Spleen (tissue), 11 donors: ENCODE measurements at regions not wholly inside any gene's neighbourhood (a gene's known extent, or its start where the extent isn't known, plus 50 kb on each side); places are given as distances from the start of the nearest gene placed in this dataset.

Experiments used
- DNase-seq: peaks from one replicate; pipeline ENCODE4 v3.0.0-alpha.2; 2020
- H3K27ac ChIP-seq, 8 donors: fragments of 200-600 bp; sonication (generic) in 7 of 8; 1 replicate in 4 of 8; 2 replicates in 4 of 8; pipeline versions ENCODE4 v1.5.0 to v1.8.0; 2016 to 2021; ENCODE audit warnings: inconsistent platforms in 4 of 8, mild to moderate bottlenecking in 4 of 8, moderate library complexity in 1 of 8
- H3K27me3 ChIP-seq, 7 donors: fragments of 200-600 bp; sonication (generic) in 6 of 7; replicated peaks in 1 of 7; 1 replicate in 4 of 7; 2 replicates in 3 of 7; pipeline versions ENCODE4 v1.5.0 to v1.8.0; 2016 to 2021; ENCODE audit warnings: inconsistent platforms in 3 of 7, mild to moderate bottlenecking in 1 of 7
- H3K36me3 ChIP-seq, 6 donors: fragments of 200-600 bp; sonication (generic) in 5 of 6; 1 replicate in 4 of 6; 2 replicates in 2 of 6; pipeline versions ENCODE4 v1.5.0 to v1.8.0; 2016 to 2021; ENCODE audit warnings: inconsistent platforms in 2 of 6
- H3K4me1 ChIP-seq, 6 donors: fragments of 200-600 bp; sonication (generic) in 5 of 6; 1 replicate in 3 of 6; 2 replicates in 3 of 6; pipeline versions ENCODE4 v1.5.0 to v1.8.0; 2016 to 2021; ENCODE audit warnings: inconsistent platforms in 3 of 6
- H3K4me3 ChIP-seq, 8 donors: fragments of 200-600 bp; sonication (generic) in 7 of 8; 1 replicate in 4 of 8; 2 replicates in 4 of 8; pipeline versions ENCODE4 v1.5.0 to v1.8.0; 2016 to 2021; ENCODE audit warnings: inconsistent platforms in 4 of 8, mild to moderate bottlenecking in 4 of 8, moderate library complexity in 2 of 8
- H3K9me3 ChIP-seq, 8 donors: fragments of 200-600 bp; sonication (generic) in 7 of 8; 1 replicate in 4 of 8; 2 replicates in 4 of 8; pipeline versions ENCODE4 v1.5.0 to v1.8.0; 2016 to 2021; ENCODE audit warnings: inconsistent platforms in 4 of 8
- POLR2A ChIP-seq, 3 donors: fragments of 450-650 bp; IDR thresholded peaks; one replicate each; pipeline ENCODE4 v1.5.1; 2017; ENCODE audit warnings: antibody characterized with exemption in 3 of 3, mild to moderate bottlenecking in 1 of 3
- POLR2AphosphoS5 ChIP-seq, 3 donors: sonication (generic); formaldehyde crosslinking; IDR thresholded peaks; one replicate each; pipeline ENCODE4 v1.5.1; 2017; ENCODE audit warnings: antibody characterized with exemption in 3 of 3
- WGBS, 5 donors: extraction: QIAGEN DNeasy Blood & Tissue Kit in 3 of 5; methylation state at CpG; one replicate each; pipeline versions ENCODE4 v1.1.5 to v1.1.7; 2013 to 2018; 5-methylcytosine and 5-hydroxymethylcytosine counted together
- intact Hi-C: fragments of 100-400 bp; cut with DNase I; formaldehyde crosslinking; loops from one replicate; pipeline ENCODE4 v1.15.0; 2023; ENCODE audit warnings: low total_unique reads
- TF ChIP-seq, protein P1 (sequence below), 11 experiments: fragments of 200-600 bp in 7 of 11; fragments of 450-650 bp in 4 of 11; sonication (generic) in 4 of 11; IDR thresholded peaks in 8 of 11; conservative IDR thresholded peaks in 3 of 11; 1 replicate in 7 of 11; 2 replicates in 4 of 11; pipeline versions ENCODE4 v1.4.0 to v1.8.0; 2016 to 2021; ENCODE audit warnings: antibody characterized with exemption in 11 of 11, inconsistent platforms in 4 of 11, mild to moderate bottlenecking in 1 of 11
- donor health status: healthy with polysubstance abuse.
- donor health status: DM: no; HTN: no; CAD: no; lungs with moderate emphysema.
- donor health status: DM: no; HTN: no; CAD: no.
- donor health status: Bipolar disorder and iron deficiency.
- donor health status: healthy.
- donor health status: DM: no; HTN: no; CAD: no.
- donor health status: DM: yes; HTN: yes; CAD: no.

DNA sequence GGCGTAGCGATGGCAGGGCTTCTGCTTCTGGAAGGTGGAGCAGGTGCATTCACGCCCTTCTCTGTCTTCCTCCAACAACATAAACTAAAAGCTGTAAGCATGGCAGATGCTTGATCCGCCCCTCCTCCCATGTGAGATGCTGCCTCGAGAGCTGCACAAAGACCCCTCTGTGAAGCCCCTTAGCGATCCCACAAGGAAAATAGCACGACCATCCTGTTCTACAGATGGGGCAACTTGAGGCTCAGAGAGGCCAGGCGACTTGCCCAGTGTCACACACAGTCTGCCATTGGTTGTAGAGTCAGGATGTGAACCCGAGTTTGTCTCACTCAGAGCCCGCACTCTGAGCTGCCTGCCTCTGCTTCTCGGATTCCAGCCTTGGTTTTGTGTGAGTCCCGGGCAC, 144.4 kb downstream of the SCARB1 start:
- Histone ChIP-seq H3K4me3 (no peak overlapping the region), H3K27ac (peak overlapping the region in 1 of 8 donors; percentile 76), H3K27me3 (no peaks in the 10 kb centered on the region), H3K4me1 (peaks cover under 1 to 54% (median 30%) of the 10 kb centered on the region in 6 donors), H3K9me3 (no peaks in the 10 kb centered on the region), H3K36me3 (no peaks in the 10 kb centered on the region)
- intact Hi-C loops, result no loop called here
- WGBS, 5 donors, result 86 to 93% (median 93%) methylated on average over 11 to 12 of the region's 12 CpGs
- TF ChIP-seq POLR2A (IDR thresholded peaks at IDR 0.05), result no peak
- TF ChIP-seq, protein P1, sequence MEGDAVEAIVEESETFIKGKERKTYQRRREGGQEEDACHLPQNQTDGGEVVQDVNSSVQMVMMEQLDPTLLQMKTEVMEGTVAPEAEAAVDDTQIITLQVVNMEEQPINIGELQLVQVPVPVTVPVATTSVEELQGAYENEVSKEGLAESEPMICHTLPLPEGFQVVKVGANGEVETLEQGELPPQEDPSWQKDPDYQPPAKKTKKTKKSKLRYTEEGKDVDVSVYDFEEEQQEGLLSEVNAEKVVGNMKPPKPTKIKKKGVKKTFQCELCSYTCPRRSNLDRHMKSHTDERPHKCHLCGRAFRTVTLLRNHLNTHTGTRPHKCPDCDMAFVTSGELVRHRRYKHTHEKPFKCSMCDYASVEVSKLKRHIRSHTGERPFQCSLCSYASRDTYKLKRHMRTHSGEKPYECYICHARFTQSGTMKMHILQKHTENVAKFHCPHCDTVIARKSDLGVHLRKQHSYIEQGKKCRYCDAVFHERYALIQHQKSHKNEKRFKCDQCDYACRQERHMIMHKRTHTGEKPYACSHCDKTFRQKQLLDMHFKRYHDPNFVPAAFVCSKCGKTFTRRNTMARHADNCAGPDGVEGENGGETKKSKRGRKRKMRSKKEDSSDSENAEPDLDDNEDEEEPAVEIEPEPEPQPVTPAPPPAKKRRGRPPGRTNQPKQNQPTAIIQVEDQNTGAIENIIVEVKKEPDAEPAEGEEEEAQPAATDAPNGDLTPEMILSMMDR (IDR thresholded peaks at IDR 0.05 in 8 of 11, conservative IDR thresholded peaks at IDR 0.05 in 3 of 11), result no peak
- TF ChIP-seq POLR2AphosphoS5 (IDR thresholded peaks at IDR 0.05), result no peak
- no peak for DNase-seq

DNA sequence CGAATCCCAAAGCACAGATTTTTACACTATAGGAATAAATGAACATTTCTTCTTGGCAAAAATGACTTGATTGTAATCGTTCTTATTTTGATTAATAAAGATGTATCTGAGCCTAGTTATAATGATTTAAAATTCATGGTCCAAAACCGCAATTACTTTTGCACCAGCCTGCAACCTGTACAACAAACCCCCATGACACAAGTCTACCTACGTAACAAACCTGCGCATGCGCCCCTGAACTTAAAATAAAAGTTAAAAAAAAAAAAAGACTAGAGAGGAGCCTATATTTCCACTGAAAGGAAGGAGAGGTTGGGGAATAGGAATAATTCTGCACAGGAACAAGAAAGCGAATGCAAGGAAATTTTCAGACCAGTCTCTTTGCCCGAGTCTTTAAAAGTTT, 145.2 kb downstream of the SCARB1 start:
- no peak for DNase-seq
- Histone ChIP-seq H3K36me3 (no peaks in the 10 kb centered on the region), H3K27ac (no peak overlapping the region), H3K27me3 (no peaks in the 10 kb centered on the region), H3K9me3 (no peaks in the 10 kb centered on the region), H3K4me1 (peaks cover 6 to 62% (median 38%) of the 10 kb centered on the region in 6 donors), H3K4me3 (no peak overlapping the region)
- 92 to 95% (median 93%) methylated on average over 8 of the region's 8 CpGs for WGBS, 5 donors
- TF ChIP-seq POLR2AphosphoS5 (IDR thresholded peaks at IDR 0.05) (no peak), POLR2A (IDR thresholded peaks at IDR 0.05) (no peak)
- TF ChIP-seq, protein P1 (IDR thresholded peaks at IDR 0.05 in 8 of 11, conservative IDR thresholded peaks at IDR 0.05 in 3 of 11), result no peak
- intact Hi-C loops, result no loop called here

DNA sequence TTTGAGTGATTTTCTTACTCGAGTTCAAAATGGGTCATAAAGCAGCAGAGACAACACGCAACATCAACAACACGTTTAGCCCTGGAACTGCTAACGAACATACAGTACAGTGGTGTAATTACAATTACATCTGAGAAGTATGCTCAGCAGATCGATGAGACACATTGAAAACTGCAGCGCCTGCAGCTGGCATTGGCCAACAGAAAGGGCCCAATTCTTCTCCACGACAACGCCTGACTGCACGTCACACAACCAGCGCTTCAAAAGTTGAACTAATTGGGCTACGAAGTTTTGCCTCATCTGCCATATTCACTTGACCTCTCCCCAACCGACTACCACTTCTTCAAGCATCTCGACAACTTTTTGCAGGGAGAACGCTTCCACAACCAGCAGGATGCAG, 145.6 kb downstream of the SCARB1 start:
- peaks cover 6 to 66% (median 42%) of the 10 kb centered on the region in 6 donors for H3K4me1 ChIP-seq
- intact Hi-C loops, result no loop called here
- no peaks in the 10 kb centered on the region for H3K9me3 ChIP-seq
- 90 to 96% (median 93%) methylated on average over 14 of the region's 14 CpGs for WGBS, 5 donors
- no peak overlapping the region for H3K27ac ChIP-seq
- H3K36me3 ChIP-seq, result no peaks in the 10 kb centered on the region
- H3K27me3 ChIP-seq, result no peaks in the 10 kb centered on the region
- H3K4me3 ChIP-seq, result no peak overlapping the region
- no peak for DNase-seq
- TF ChIP-seq POLR2AphosphoS5 (IDR thresholded peaks at IDR 0.05), result no peak
- TF ChIP-seq POLR2A (IDR thresholded peaks at IDR 0.05), result no peak
- TF ChIP-seq, protein P1 (IDR thresholded peaks at IDR 0.05 in 8 of 11, conservative IDR thresholded peaks at IDR 0.05 in 3 of 11), result no peak

DNA sequence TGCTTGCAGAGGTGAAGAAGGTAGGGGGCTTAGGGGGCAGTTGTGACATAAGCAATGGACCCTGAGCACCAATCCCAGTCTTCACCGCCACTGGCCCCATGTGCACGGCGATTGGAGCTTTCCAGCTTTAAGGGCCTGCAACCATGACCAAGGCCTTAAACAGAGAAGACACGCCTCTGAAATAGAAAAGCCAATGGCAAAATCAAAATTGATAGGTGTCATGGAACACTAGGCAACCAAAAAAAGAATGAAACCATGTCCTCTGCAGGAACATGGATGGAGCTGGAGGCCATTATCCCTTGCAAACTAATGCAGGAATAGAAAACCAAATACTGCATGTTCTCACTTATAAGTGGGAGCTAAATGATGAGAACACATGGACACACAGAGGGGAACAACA, 146.3 kb downstream of the SCARB1 start:
- H3K9me3 ChIP-seq, result no peaks in the 10 kb centered on the region
- DNase-seq, result no peak
- no peak overlapping the region for H3K27ac ChIP-seq
- 93 to 98% (median 97%) methylated on average over 4 of the region's 4 CpGs for WGBS, 5 donors
- TF ChIP-seq, protein P1 (IDR thresholded peaks at IDR 0.05 in 8 of 11, conservative IDR thresholded peaks at IDR 0.05 in 3 of 11), result no peak
- H3K4me1 ChIP-seq, result peaks cover 6 to 71% (median 47%) of the 10 kb centered on the region in 6 donors
- no peaks in the 10 kb centered on the region for H3K27me3 ChIP-seq
- H3K36me3 ChIP-seq, result no peaks in the 10 kb centered on the region
- intact Hi-C loops, result no loop called here
- no peak overlapping the region for H3K4me3 ChIP-seq
